NAMALWA (cell line): ENCODE measurements at regions not wholly inside any gene's neighbourhood (a gene's known extent, or its start where the extent isn't known, plus 50 kb on each side); places are given as distances from the start of the nearest gene placed in this dataset.

Experiments used
- DNase-seq: peaks from one replicate; pipeline ENCODE4 v3.0.0-alpha.2; 2015; ENCODE audit warnings: low spot score

DNA sequence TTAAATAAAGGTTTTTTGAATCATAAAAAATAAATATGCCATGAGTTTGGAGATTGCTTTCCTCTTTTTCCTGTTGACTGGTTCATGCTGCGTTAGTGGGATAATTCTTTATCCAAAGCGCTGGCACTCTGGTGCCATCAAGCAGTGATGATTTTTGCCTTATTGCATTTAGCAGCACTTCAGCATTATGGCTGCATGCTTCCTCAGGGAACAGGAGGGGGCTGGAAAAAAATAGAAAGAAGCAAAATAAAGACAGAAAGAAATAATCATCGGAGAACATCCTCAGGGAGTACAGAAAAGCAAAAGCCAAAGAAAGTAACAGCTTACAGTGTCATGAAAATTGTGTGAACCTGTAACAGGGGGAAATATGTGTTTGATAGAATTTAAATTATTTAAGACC, 1408.2 kb upstream of the PIK3C3 start:
- no peak for DNase-seq

- no peak for DNase-seq
Observed at GRCh38 chr18:40534723-40535122, 1420.3 kb upstream of the PIK3C3 start.

DNA sequence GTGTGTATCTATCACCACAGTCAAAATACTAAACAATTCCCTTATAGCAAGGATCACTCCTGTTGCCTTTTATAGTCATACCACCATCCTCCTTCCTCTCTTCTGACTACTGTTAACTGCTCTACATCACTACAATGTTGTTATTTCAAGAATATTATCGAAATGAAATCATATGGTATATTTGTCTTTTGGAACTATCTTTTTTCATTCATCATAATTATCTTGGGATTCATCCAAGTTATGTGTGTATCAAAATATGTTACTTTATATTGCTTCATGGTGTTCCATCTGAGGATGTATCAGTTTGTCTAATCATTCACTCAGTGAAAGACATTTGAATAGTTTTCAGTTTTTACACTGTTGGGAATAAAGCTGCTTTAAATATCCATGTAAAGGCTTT, 1423.0 kb upstream of the PIK3C3 start:
- no peak for DNase-seq

GRCh38 chr18:40531051-40531450, 1424.0 kb upstream of the PIK3C3 start:
- DNase-seq: no peak

GRCh38 chr18:40529478-40529877, 1425.6 kb upstream of the PIK3C3 start:
- DNase-seq: peak; percentile 4

GRCh38 chr18:40524881-40525280, 1430.2 kb upstream of the PIK3C3 start:
- DNase-seq: no peak

- no peak for DNase-seq
Observed at GRCh38 chr18:40523287-40523686, 1431.7 kb upstream of the PIK3C3 start.

- no peak for DNase-seq
Observed at GRCh38 chr18:40501026-40501425, 1454.0 kb upstream of the PIK3C3 start.

- no peak for DNase-seq
Observed at GRCh38 chr18:40494603-40495002, 1460.4 kb upstream of the PIK3C3 start.

DNA sequence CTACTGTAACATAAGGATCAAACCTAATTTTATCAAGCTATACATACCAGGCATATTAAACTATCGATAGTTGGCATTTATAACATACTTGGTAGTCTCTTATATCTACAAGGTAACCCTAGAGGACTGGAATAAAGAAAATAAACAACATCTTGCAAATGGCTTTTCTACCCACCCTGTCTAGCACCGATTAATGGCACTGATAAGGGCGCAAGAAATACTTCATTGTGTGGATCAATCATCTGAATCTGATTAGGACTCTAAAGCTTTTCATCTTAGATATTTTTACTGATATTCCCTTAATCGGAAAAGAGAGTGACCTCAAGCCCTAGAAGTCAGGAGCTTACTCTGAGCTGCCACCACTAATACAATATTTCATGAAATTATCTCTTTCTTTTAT, 1461.7 kb upstream of the PIK3C3 start:
- no peak for DNase-seq

- DNase-seq: no peak
Observed at GRCh38 chr18:40489301-40489700, 1465.7 kb upstream of the PIK3C3 start.

- DNase-seq: no peak
Observed at GRCh38 chr18:40485318-40485717, 1469.7 kb upstream of the PIK3C3 start.

DNA sequence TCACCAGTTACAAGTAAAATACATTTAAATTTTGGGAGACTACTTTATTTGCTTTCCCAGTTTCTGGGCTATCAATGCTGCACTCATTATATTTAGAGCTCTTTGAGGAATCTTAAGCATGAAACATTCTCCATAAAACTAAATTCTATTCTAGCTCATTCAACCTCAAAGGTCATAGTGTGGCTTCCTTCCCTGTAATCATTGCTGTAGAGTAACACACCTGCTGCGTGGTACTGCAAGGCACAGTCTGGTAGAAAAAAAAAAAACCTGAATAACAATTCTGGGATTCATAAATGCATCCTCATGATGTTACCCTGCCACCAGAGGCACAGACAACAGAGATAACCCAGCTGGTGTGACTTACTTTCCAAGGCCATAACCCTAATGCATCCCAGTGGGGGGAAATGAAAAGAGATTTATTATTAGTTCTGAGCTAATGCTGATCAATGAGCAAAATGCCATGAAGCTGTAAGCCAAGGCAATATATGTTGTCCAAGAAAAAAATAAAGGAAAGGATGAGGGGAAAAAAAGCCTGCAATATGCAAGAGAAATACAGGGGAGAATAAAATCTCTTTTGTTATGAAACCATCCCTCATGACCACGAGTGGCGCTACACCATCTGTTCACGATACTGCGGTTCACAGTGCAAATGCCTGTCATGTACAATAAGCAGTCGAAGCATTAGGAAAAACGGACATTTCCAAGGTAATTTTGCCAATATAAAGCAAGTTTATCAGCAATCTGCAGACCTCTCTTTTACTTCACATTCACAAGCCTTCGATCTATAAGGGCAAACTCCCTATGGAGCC, 1481.6 kb upstream of the PIK3C3 start:
- no peak for DNase-seq

- no peak for DNase-seq
Observed at GRCh38 chr18:40470723-40471122, 1484.3 kb upstream of the PIK3C3 start.

DNA sequence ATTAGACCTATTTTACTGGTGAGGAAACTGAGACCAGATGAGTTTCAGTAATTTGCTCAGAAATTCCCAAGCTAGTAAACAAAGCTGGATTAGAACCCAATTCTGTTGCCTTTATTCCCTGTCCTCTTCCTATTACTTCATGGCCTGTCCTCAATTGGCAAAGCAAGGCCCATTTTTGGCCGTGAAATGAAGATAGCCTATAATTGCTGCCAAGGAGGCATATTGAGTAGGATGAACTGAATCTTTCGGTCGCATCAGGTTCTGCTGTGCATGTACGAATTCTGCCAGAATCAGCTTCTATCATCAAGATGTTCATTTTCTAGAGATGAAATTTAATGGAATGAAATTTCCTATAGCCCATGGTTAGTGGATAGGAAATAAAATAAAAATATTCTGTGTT, 1485.2 kb upstream of the PIK3C3 start:
- DNase-seq: no peak

DNA sequence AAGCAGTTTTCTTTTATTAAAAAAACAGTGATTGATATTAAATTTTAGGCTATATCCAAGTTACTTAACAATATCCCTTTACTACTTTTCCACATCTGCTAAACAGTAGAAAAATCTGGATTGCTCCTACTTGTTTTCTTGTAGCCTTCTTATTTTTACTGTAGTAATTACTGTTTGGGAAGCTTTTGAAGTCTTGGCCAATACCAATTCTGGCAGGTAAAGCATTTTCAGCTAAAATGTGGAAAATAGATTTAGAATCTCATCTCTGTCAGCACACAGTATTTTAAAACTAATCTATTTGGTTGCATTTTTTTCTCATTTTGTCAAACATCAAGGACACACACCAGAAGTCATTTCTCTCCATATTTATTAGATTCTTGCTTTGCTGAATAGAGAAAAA, 1485.7 kb upstream of the PIK3C3 start:
- DNase-seq: no peak

- no peak for DNase-seq
Observed at GRCh38 chr18:40464032-40464431, 1491.0 kb upstream of the PIK3C3 start.

DNA sequence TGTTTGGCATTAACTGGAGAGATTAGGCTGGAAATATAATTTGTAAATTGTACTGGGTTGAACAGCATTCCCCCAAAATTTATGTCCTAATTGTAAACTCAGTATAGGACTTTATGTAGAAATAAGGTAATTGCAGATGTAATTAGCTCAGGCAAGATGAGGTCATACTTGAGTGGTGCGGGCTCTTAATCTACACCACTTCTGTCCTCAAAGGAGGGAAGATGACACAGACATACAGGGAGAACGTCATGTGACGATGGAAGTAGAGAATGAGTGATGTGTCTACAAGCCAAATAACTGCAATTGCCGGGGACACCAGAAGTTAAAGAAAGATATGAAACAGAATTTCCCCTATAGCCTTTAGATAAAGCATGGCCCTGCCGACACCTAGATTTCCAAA, 1501.1 kb upstream of the PIK3C3 start:
- DNase-seq: no peak

DNA sequence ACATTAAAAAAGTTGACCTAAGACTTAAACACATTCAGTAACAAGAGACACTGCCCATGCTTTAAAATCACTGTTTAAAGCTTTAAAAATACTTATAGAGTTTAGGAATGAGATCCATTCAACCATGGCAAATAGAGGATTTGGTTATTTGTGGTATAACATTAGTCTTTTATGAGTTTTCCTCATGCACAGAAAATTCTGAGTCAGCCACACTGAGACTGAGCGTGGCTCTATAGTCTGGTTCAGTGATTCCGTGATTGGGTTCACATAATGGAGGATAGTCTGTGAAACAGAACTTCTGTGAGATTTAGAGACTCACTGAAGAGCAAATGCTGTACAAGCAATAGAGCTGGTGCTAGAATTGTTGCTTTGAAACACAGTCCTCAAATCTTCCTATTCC, 1502.4 kb upstream of the PIK3C3 start:
- no peak for DNase-seq

- DNase-seq: no peak
Observed at GRCh38 chr18:40450751-40451150, 1504.3 kb upstream of the PIK3C3 start.

DNA sequence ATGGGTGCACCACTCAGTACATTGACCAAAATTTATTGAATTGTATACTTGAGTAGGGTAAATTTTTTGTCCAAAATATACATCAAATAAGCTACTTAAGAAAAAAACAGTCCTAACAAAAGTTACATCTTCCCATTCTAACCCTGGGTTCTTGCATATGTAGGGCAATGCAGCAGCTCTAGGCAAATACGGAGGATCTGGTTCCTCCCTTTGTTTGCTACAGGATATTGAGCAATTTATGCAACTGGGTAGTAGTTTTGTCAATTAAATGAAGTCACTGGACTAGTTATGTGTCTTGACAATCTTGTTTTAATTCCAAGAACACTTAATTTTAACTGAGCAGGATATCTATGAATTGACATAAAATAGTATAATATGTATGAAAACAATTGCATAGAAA, 1507.2 kb upstream of the PIK3C3 start:
- no peak for DNase-seq

- DNase-seq: no peak
Observed at GRCh38 chr18:40440088-40440487, 1514.9 kb upstream of the PIK3C3 start.

GRCh38 chr18:40437517-40437916, 1517.5 kb upstream of the PIK3C3 start:
- DNase-seq: no peak
